NK-92 treated with Interleukin-12 subunit alpha and Interleukin-12 subunit beta, amount 100 ng/mL, for 24 hours (cell line): ENCODE measurements at regions not wholly inside any gene's neighbourhood (a gene's known extent, or its start where the extent isn't known, plus 50 kb on each side); places are given as distances from the start of the nearest gene placed in this dataset.
A peak's percentile ranks its signal among the peaks of the same experiment; 100 is the strongest.

Source experiments
- DNase-seq: peaks from one replicate; lab custom pipeline; 2025; lab: John Stamatoyannopoulos, UW

GRCh38 chr12:58530742-58531062, 389.6 kb downstream of the LRIG3 start:
- DNase-seq, result no peak

- DNase-seq, result no peak
These were observed 387.3 kb downstream of the LRIG3 start for GRCh38 chr12:58532855-58533608.

- no peak for DNase-seq
These were observed 386.7 kb downstream of the LRIG3 start for GRCh38 chr12:58533652-58534051.

GRCh38 chr12:58537278-58537677, 383.0 kb downstream of the LRIG3 start:
- DNase-seq, result no peak

GRCh38 chr12:58539295-58539694, 381.0 kb downstream of the LRIG3 start:
- no peak for DNase-seq

- DNase-seq, result peak; percentile 1
These were observed 379.6 kb downstream of the LRIG3 start for GRCh38 chr12:58540480-58541299.

- DNase-seq, result no peak
These were observed 379.0 kb downstream of the LRIG3 start for GRCh38 chr12:58541300-58541690.

GRCh38 chr12:58544281-58544680, 376.0 kb downstream of the LRIG3 start:
- no peak for DNase-seq

GRCh38 chr12:58547217-58547616, 373.1 kb downstream of the LRIG3 start:
- no peak for DNase-seq

- DNase-seq, result no peak
These were observed 371.5 kb downstream of the LRIG3 start for GRCh38 chr12:58548801-58549200.

- DNase-seq, result no peak
These were observed 365.7 kb downstream of the LRIG3 start for GRCh38 chr12:58554522-58555157.

GRCh38 chr12:58557171-58557570, 363.1 kb downstream of the LRIG3 start:
- no peak for DNase-seq

- DNase-seq, result no peak
These were observed 362.6 kb downstream of the LRIG3 start for GRCh38 chr12:58557661-58558060.

- no peak for DNase-seq
These were observed 356.7 kb downstream of the LRIG3 start for GRCh38 chr12:58563621-58564020.

GRCh38 chr12:58564721-58565120, 355.6 kb downstream of the LRIG3 start:
- no peak for DNase-seq

GRCh38 chr12:58566599-58566998, 353.7 kb downstream of the LRIG3 start:
- no peak for DNase-seq

GRCh38 chr12:58567189-58567588, 353.1 kb downstream of the LRIG3 start:
- DNase-seq, result no peak

GRCh38 chr12:58570411-58570810, 349.9 kb downstream of the LRIG3 start:
- DNase-seq, result no peak

GRCh38 chr12:58575256-58575655, 345.0 kb downstream of the LRIG3 start:
- no peak for DNase-seq

GRCh38 chr12:58576081-58576480, 344.2 kb downstream of the LRIG3 start:
- no peak for DNase-seq

- no peak for DNase-seq
These were observed 343.4 kb downstream of the LRIG3 start for GRCh38 chr12:58576916-58577315.

GRCh38 chr12:58580095-58580494, 340.2 kb downstream of the LRIG3 start:
- no peak for DNase-seq

GRCh38 chr12:58583529-58583928, 336.8 kb downstream of the LRIG3 start:
- no peak for DNase-seq
